ENCODE measurements at regions not wholly inside any gene's neighbourhood (a gene's known extent, or its start where the extent isn't known, plus 50 kb on each side); places are given as distances from the start of the nearest gene placed in this dataset.

DNA sequence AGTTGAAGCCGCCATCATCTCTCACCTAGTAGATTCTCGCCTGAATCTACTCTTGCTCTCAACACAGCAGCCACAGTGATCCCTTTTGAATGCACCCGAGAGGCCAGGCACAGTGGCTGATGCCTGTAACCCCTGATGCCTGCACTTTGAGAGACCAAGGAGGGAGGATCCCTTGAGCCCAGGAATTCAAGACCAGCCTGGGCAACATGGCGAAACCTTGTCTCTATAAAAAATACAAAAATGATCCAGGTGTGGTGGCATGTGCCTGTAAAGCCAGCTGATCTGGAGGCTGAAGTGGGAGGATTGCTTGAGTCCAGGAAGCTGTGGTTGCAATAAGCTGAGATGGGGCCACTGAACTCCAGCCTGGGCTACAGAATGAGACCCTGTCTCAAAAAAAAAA is 60.3 kb upstream of the EML4 start:
- no peak overlapping the region for H3K4me3 ChIP-seq (ENCODE audit: low read depth, low read length)
- no peak for DNase-seq (ENCODE audit: low read depth)
- TF ChIP-seq, protein P1, sequence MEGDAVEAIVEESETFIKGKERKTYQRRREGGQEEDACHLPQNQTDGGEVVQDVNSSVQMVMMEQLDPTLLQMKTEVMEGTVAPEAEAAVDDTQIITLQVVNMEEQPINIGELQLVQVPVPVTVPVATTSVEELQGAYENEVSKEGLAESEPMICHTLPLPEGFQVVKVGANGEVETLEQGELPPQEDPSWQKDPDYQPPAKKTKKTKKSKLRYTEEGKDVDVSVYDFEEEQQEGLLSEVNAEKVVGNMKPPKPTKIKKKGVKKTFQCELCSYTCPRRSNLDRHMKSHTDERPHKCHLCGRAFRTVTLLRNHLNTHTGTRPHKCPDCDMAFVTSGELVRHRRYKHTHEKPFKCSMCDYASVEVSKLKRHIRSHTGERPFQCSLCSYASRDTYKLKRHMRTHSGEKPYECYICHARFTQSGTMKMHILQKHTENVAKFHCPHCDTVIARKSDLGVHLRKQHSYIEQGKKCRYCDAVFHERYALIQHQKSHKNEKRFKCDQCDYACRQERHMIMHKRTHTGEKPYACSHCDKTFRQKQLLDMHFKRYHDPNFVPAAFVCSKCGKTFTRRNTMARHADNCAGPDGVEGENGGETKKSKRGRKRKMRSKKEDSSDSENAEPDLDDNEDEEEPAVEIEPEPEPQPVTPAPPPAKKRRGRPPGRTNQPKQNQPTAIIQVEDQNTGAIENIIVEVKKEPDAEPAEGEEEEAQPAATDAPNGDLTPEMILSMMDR (conservative IDR thresholded peaks at IDR 0.05; ENCODE audit: low read depth, low read length): no peak

GRCh38 chr2:42109959-42110640 is 59.1 kb upstream of the EML4 start:
- TF ChIP-seq, protein P1 (conservative IDR thresholded peaks at IDR 0.05; ENCODE audit: low read depth, low read length): no peak
- H3K4me3 ChIP-seq (ENCODE audit: low read depth, low read length): no peak overlapping the region
- DNase-seq (ENCODE audit: low read depth): no peak

DNA sequence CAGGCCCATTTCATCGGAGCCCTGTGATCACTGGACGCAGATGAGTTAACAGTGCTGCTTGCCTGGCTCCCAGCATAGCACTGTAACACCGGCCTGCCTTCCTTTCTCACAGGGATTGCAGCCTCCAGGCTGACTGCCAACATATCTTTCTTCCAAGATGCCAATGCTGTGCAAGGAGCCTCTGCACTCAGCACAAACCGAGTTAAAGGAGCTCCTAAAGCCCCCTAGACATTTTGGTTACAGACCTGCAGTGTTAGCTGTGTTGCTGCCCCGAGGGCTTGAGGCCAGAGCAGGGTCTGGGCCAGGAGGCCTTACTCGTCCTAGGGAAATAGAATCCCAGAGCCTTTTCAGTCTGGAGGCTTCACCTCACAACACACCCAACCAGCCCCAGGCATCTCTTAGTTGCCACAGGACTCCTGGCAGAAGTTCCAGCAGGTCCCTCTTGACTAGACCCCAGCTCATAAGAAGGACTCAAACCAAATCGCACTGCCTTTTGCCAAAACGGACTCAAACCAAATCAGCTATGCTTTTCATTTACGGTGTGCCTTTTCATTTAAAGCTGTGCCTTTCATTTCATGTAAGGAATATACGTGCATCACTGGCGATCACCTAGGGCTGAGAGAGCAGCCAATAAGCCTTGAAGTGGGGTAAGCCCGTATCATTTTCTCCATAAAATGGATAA is 58.4 kb upstream of the EML4 start:
- H3K4me3 ChIP-seq (ENCODE audit: low read depth, low read length): no peak overlapping the region
- TF ChIP-seq, protein P1 (conservative IDR thresholded peaks at IDR 0.05; ENCODE audit: low read depth, low read length): no peak
- no peak for DNase-seq (ENCODE audit: low read depth)

- TF ChIP-seq, protein P1 (conservative IDR thresholded peaks at IDR 0.05; ENCODE audit: low read depth, low read length): no peak
- no peak for DNase-seq (ENCODE audit: low read depth)
- H3K4me3 ChIP-seq (ENCODE audit: low read depth, low read length): no peak overlapping the region
Measured at GRCh38 chr2:42112418-42112817, 56.7 kb upstream of the EML4 start.

GRCh38 chr2:42113452-42113851 is 55.7 kb upstream of the EML4 start:
- H3K4me3 ChIP-seq (ENCODE audit: low read depth, low read length): no peak overlapping the region
- TF ChIP-seq, protein P1 (conservative IDR thresholded peaks at IDR 0.05; ENCODE audit: low read depth, low read length): no peak
- DNase-seq (ENCODE audit: low read depth): no peak

DNA sequence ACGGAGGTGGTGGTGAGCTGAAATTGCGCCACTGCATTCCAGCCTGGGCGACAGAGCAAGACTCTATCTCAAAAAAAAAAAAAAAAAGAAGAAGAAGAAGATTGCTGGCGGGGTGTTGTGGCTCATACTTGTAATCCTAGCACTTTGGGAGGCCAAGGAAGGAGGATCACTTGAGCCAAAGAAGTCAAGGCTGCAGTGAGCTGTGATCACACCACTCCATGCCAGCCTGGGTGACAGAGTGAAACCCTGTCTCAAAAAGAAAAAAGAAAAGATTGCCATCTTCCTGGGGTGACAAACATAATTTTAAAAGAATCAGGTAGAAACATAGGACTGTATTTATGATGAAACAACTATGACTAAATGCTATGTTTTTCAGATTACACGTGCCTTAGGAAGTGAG is 55.1 kb upstream of the EML4 start:
- no peak overlapping the region for H3K4me3 ChIP-seq (ENCODE audit: low read depth, low read length)
- TF ChIP-seq, protein P1 (conservative IDR thresholded peaks at IDR 0.05; ENCODE audit: low read depth, low read length): no peak
- DNase-seq (ENCODE audit: low read depth): no peak

DNA sequence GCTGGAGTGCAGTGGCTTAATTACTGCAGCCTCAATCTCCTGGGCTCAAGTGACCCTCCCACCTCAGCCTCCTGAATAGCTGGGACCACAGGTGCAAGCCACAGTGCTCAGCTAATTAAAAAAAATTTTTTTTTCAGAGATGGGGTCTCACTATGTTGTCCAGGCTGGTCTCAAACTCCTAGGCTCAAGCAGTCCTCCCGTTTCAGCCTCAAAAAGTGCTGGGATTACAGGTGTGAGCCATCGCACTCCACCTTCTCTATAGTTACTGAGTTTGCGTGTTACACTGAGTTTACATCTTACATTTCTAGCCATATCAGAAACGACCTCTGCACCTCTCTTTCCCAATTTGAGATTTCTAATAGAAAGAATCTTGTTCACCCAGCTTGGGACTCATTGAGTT is 53.6 kb upstream of the EML4 start:
- no peak overlapping the region for H3K4me3 ChIP-seq (ENCODE audit: low read depth, low read length)
- DNase-seq (ENCODE audit: low read depth): no peak
- TF ChIP-seq, protein P1 (conservative IDR thresholded peaks at IDR 0.05; ENCODE audit: low read depth, low read length): no peak

All from epithelial cell of proximal tubule (primary cell).